GF-D8 (cell line): ENCODE measurements at regions not wholly inside any gene's neighbourhood (a gene's known extent, or its start where the extent isn't known, plus 50 kb on each side); places are given as distances from the start of the nearest gene placed in this dataset.
"Not testable (repeated sequence)": the region's sequence is repeated elsewhere in the genome, so short reads cannot be mapped to it uniquely, and the experiment has no call there.

Source experiments
- DNase-seq: peaks from one replicate; lab custom pipeline; 2025; lab: John Stamatoyannopoulos, UW

- no peak for DNase-seq
Measured at GRCh38 chr15:75100679-75101078, 77.3 kb downstream of the PPCDC start.

- peak; percentile 96 for DNase-seq
Measured at GRCh38 chr15:75104804-75105557, 81.6 kb downstream of the PPCDC start.

- no peak for DNase-seq
Measured at GRCh38 chr15:75107516-75107907, 84.1 kb downstream of the PPCDC start.

GRCh38 chr15:75107908-75108838 is 84.8 kb downstream of the PPCDC start:
- peak; percentile 86 for DNase-seq

- no peak for DNase-seq
Measured at GRCh38 chr15:75109021-75109735, 85.8 kb downstream of the PPCDC start.

GRCh38 chr15:75109736-75110130 is 86.3 kb downstream of the PPCDC start:
- no peak for DNase-seq

- DNase-seq = peak; percentile 16
Measured at GRCh38 chr15:75112278-75112847, 89.0 kb downstream of the PPCDC start.

- DNase-seq = no peak
Measured at GRCh38 chr15:75112848-75113492, 88.7 kb upstream of the C15orf39 start.

GRCh38 chr15:75114327-75114726 is 87.4 kb upstream of the C15orf39 start:
- no peak for DNase-seq

GRCh38 chr15:75114796-75115195 is 86.9 kb upstream of the C15orf39 start:
- DNase-seq = no peak

- DNase-seq = not testable (repeated sequence)
Measured at GRCh38 chr15:75115411-75115913, 86.2 kb upstream of the C15orf39 start.

GRCh38 chr15:75116143-75116542 is 85.5 kb upstream of the C15orf39 start:
- DNase-seq = not testable (repeated sequence)

GRCh38 chr15:75117993-75118392 is 83.7 kb upstream of the C15orf39 start:
- no peak for DNase-seq

- not testable (repeated sequence) for DNase-seq
Measured at GRCh38 chr15:75119312-75119711, 82.4 kb upstream of the C15orf39 start.

GRCh38 chr15:75121491-75121890 is 80.2 kb upstream of the C15orf39 start:
- no peak for DNase-seq

- no peak for DNase-seq
Measured at GRCh38 chr15:75123395-75123794, 78.3 kb upstream of the C15orf39 start.

GRCh38 chr15:75124278-75124677 is 77.4 kb upstream of the C15orf39 start:
- DNase-seq = not testable (repeated sequence)

GRCh38 chr15:75125935-75126334 is 75.7 kb upstream of the C15orf39 start:
- no peak for DNase-seq

GRCh38 chr15:75126864-75127580 is 74.7 kb upstream of the C15orf39 start:
- DNase-seq = no peak

- no peak for DNase-seq
Measured at GRCh38 chr15:75129788-75130187, 71.9 kb upstream of the C15orf39 start.

- DNase-seq = peak; percentile 9
Measured at GRCh38 chr15:75131269-75131643, 70.4 kb upstream of the C15orf39 start.
